Liver (tissue), 8 donors: ENCODE measurements at regions not wholly inside any gene's neighbourhood (a gene's known extent, or its start where the extent isn't known, plus 50 kb on each side); places are given as distances from the start of the nearest gene placed in this dataset.
"Not testable (repeated sequence)": the region's sequence is repeated elsewhere in the genome, so short reads cannot be mapped to it uniquely, and the experiment has no call there.

Experiments
- DNase-seq: peaks from one replicate; pipeline ENCODE4 v3.0.0-alpha.2; 2017; ENCODE audit warnings: low spot score
- H3K27ac ChIP-seq, 2 donors: one replicate each; pipeline ENCODE4 v1.7.0; 2013; ENCODE audit warnings: inconsistent platforms in 2 of 2, low read length in 2 of 2, control low read depth in 1 of 2, low read depth in 1 of 2, mild to moderate bottlenecking in 1 of 2
- H3K27me3 ChIP-seq, 4 donors: one replicate each; pipeline versions ENCODE4 v1.6.1 to v1.7.0; 2013; ENCODE audit warnings: low read length in 3 of 4, inconsistent platforms in 1 of 4, mild to moderate bottlenecking in 1 of 4, moderate library complexity in 1 of 4; ENCODE audit not compliant: control insufficient read depth in 4 of 4, insufficient read depth in 4 of 4
- H3K36me3 ChIP-seq, 4 donors: one replicate each; pipeline versions ENCODE4 v1.6.1 to v1.7.0; 2013; ENCODE audit warnings: low read length in 3 of 4, mild to moderate bottlenecking in 3 of 4, low read depth in 1 of 4, moderate library complexity in 1 of 4; ENCODE audit not compliant: control insufficient read depth in 4 of 4, insufficient read depth in 3 of 4
- H3K4me1 ChIP-seq, 4 donors: one replicate each; pipeline versions ENCODE4 v1.6.1 to v1.7.0; 2013; ENCODE audit warnings: low read length in 3 of 4, mild to moderate bottlenecking in 3 of 4, moderate library complexity in 1 of 4; ENCODE audit not compliant: control insufficient read depth in 4 of 4, insufficient read depth in 4 of 4
- H3K4me3 ChIP-seq, 3 donors: one replicate each; pipeline versions ENCODE4 v1.6.1 to v1.7.0; 2013; ENCODE audit warnings: low read length in 3 of 3, control low read depth in 1 of 3, low read depth in 1 of 3, mild to moderate bottlenecking in 1 of 3
- H3K9ac ChIP-seq, 2 donors: one replicate each; pipeline ENCODE4 v1.7.0; 2013; ENCODE audit warnings: low read length in 2 of 2, mild to moderate bottlenecking in 2 of 2, moderate library complexity in 2 of 2, control low read depth in 1 of 2, low read depth in 1 of 2
- H3K9me3 ChIP-seq, 4 donors: one replicate each; pipeline versions ENCODE4 v1.6.1 to v1.7.0; 2013; ENCODE audit warnings: low read length in 3 of 4; ENCODE audit not compliant: control insufficient read depth in 4 of 4
- CTCF ChIP-seq: fragments of 150-350 bp; IDR thresholded peaks from 2 replicates; pipeline ENCODE4 v1.5.1; 2017; ENCODE audit warnings: improper control_type of control experiment, low read depth, low read length; ENCODE audit not compliant: missing input control
- EGR1 ChIP-seq, 2 donors: IDR thresholded peaks; 2 replicates each; pipeline ENCODE4 v1.6.1; 2016 to 2018; ENCODE audit warnings: antibody characterized with exemption in 2 of 2, low read depth in 2 of 2
- FOXA1 ChIP-seq: IDR thresholded peaks from 2 replicates; pipeline ENCODE4 v1.6.1; 2016; ENCODE audit warnings: antibody characterized with exemption
- FOXA2 ChIP-seq: IDR thresholded peaks from 2 replicates; pipeline ENCODE4 v1.6.1; 2016; ENCODE audit warnings: antibody characterized with exemption
- GABPA ChIP-seq, 2 donors: IDR thresholded peaks in 1 of 2; conservative IDR thresholded peaks in 1 of 2; 2 replicates each; pipeline ENCODE4 v1.6.1; 2016; ENCODE audit warnings: antibody characterized with exemption in 2 of 2, mild to moderate bottlenecking in 1 of 2, moderate library complexity in 1 of 2
- HNF4G ChIP-seq: IDR thresholded peaks from 2 replicates; pipeline ENCODE4 v1.6.1; 2016; ENCODE audit warnings: antibody characterized with exemption
- JUND ChIP-seq, 2 donors: IDR thresholded peaks; 2 replicates each; pipeline ENCODE4 v1.6.1; 2016; ENCODE audit warnings: antibody characterized with exemption in 2 of 2
- MAX ChIP-seq: IDR thresholded peaks from 2 replicates; pipeline ENCODE4 v1.6.1; 2016; ENCODE audit warnings: antibody characterized with exemption
- NR2F2 ChIP-seq: IDR thresholded peaks from 2 replicates; pipeline ENCODE4 v1.6.1; 2016; ENCODE audit warnings: antibody characterized with exemption
- RAD21 ChIP-seq, 2 donors: IDR thresholded peaks; 2 replicates each; pipeline ENCODE4 v1.6.1; 2016; ENCODE audit warnings: antibody characterized with exemption in 2 of 2, mild to moderate bottlenecking in 2 of 2
- SP1 ChIP-seq: IDR thresholded peaks from 2 replicates; pipeline ENCODE4 v1.6.1; 2018; ENCODE audit warnings: antibody characterized with exemption, mild to moderate bottlenecking
- YY1 ChIP-seq: IDR thresholded peaks from 2 replicates; pipeline ENCODE4 v1.6.1; 2016; ENCODE audit warnings: antibody characterized with exemption, mild to moderate bottlenecking
- ZBTB33 ChIP-seq: IDR thresholded peaks from 2 replicates; pipeline ENCODE4 v1.6.1; 2016; ENCODE audit warnings: antibody characterized with exemption
- WGBS: extraction: QIAGEN DNeasy Blood & Tissue Kit; methylation state at CpG from one replicate; pipeline ENCODE4 v1.1.7; 2013; 5-methylcytosine and 5-hydroxymethylcytosine counted together
- donor health status: healthy.
- donor health status: healthy.
- donor health status: healthy.
- donor health status: healthy.
- donor health status: healthy.

GRCh38 chr1:170426596-170426995, 105.4 kb upstream of the GORAB start:
- no peaks in the 10 kb centered on the region for H3K36me3 ChIP-seq
- no peaks in the 10 kb centered on the region for H3K27me3 ChIP-seq
- TF ChIP-seq ZBTB33 (no peak), NR2F2 (no peak), SP1 (no peak), HNF4G (no peak), YY1 (no peak), GABPA (IDR thresholded peaks at IDR 0.05 in 1 of 2, conservative IDR thresholded peaks at IDR 0.05 in 1 of 2) (no peak), FOXA1 (no peak), MAX (no peak), CTCF (no peak)
- H3K4me1 ChIP-seq, result no peaks in the 10 kb centered on the region
- H3K4me3 ChIP-seq, result no peak overlapping the region
- no peak for DNase-seq
- no peak overlapping the region for H3K9ac ChIP-seq
- no peak overlapping the region for H3K27ac ChIP-seq
- 36% methylated on average over 5 of the region's 5 CpGs for WGBS
- H3K9me3 ChIP-seq, result no peaks in the 10 kb centered on the region

- H3K36me3 ChIP-seq, result not testable (repeated sequence)
- WGBS, result 39% methylated on average over 1 of the region's 1 CpG
These were observed 105.0 kb upstream of the GORAB start for GRCh38 chr1:170427002-170427401.

GRCh38 chr1:170436928-170437327, 95.0 kb upstream of the GORAB start:
- Histone ChIP-seq H3K36me3 (no peaks in the 10 kb centered on the region), H3K27me3 (peaks cover 0 to 5% (median 0%) of the 10 kb centered on the region in 4 donors), H3K9ac (no peak overlapping the region), H3K4me1 (no peaks in the 10 kb centered on the region), H3K9me3 (no peaks in the 10 kb centered on the region), H3K4me3 (no peak overlapping the region), H3K27ac (no peak overlapping the region)
- TF ChIP-seq GABPA (IDR thresholded peaks at IDR 0.05 in 1 of 2, conservative IDR thresholded peaks at IDR 0.05 in 1 of 2) (no peak), FOXA2 (no peak), MAX (no peak), EGR1 (IDR thresholded peaks at IDR 0.05; ENCODE audit: low read depth in 2 of 2) (no peak), RAD21 (IDR thresholded peaks at IDR 0.05) (peak; percentile 24 to 34), JUND (IDR thresholded peaks at IDR 0.05) (no peak), FOXA1 (no peak)
- DNase-seq, result no peak
- whole genome bisulfite sequencing, result 46% methylated on average over 3 of the region's 3 CpGs

More at GRCh38 chr1:170427002-170427401, 105.0 kb upstream of the GORAB start:
- not testable (repeated sequence) for H3K27me3 ChIP-seq, H3K4me1 ChIP-seq, DNase-seq, H3K9me3 ChIP-seq, H3K4me3 ChIP-seq, H3K27ac ChIP-seq, H3K9ac ChIP-seq
